Ectodermal cell (in vitro differentiated cells): ENCODE measurements at regions not wholly inside any gene's neighbourhood (a gene's known extent, or its start where the extent isn't known, plus 50 kb on each side); places are given as distances from the start of the nearest gene placed in this dataset.
"Not testable (repeated sequence)": the region's sequence is repeated elsewhere in the genome, so short reads cannot be mapped to it uniquely, and the experiment has no call there.

Experiments used
- H3K27ac ChIP-seq: 2 replicates; pipeline ENCODE4 v1.7.0; 2013; ENCODE audit warnings: mild to moderate bottlenecking, low read depth, low read length; ENCODE audit not compliant: insufficient read depth, poor library complexity, severe bottlenecking
- H3K27me3 ChIP-seq: 2 replicates; pipeline ENCODE4 v1.7.0; 2013; ENCODE audit warnings: mild to moderate bottlenecking, low read length; ENCODE audit not compliant: insufficient read depth, control insufficient read depth, poor library complexity, severe bottlenecking
- H3K36me3 ChIP-seq: one replicate; pipeline ENCODE4 v1.7.0; 2013; ENCODE audit warnings: low read length; ENCODE audit not compliant: control insufficient read depth, insufficient read depth
- H3K4me1 ChIP-seq: one replicate; pipeline ENCODE4 v1.7.0; 2013; ENCODE audit warnings: low read length; ENCODE audit not compliant: control insufficient read depth, insufficient read depth
- H3K4me3 ChIP-seq: 2 replicates; pipeline ENCODE4 v1.7.0; 2013; ENCODE audit warnings: low read depth, low read length, control low read depth; ENCODE audit not compliant: insufficient read depth
- H3K9me3 ChIP-seq: 2 replicates; pipeline ENCODE4 v1.7.0; 2013; ENCODE audit warnings: mild to moderate bottlenecking, low read length, moderate library complexity; ENCODE audit not compliant: control insufficient read depth
- WGBS, 2 experiments: methylation state at CpG; one replicate each; pipeline ENCODE4 v1.1.7; 2013; ENCODE audit warnings: missing lambda C conversion rate in 2 of 2; 5-methylcytosine and 5-hydroxymethylcytosine counted together

- no peaks in the 10 kb centered on the region for H3K27me3 ChIP-seq
- no peak overlapping the region for H3K27ac ChIP-seq
- peaks cover 3% of the 10 kb centered on the region for H3K4me1 ChIP-seq
- 49 to 50% methylated on average over 6 to 7 of the region's 7 CpGs for WGBS, 2 experiments
- no peak overlapping the region for H3K4me3 ChIP-seq
- H3K9me3 ChIP-seq = peaks cover 2% of the 10 kb centered on the region
- no peaks in the 10 kb centered on the region for H3K36me3 ChIP-seq
Observed at GRCh38 chr10:128178302-128178958, 52.2 kb upstream of the MKI67 start.

DNA sequence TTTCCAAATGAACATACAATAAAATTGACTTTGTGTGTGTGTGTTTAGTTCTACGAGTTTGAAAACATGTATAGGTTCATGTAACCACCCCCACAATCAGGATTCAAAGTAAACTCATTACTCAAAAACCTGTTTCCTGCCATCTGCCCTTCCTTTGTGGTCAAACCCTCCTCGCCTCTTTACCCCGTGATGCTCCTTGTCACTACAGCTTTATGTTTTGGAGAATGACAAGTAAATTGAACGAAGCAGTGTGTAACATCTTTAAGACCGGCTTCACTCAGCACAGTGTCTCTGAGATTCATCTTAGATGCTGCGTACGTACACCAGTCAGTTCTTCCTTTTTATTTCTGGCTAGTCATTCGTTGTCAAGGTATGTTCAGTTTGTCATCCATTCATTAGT, 54.6 kb upstream of the MKI67 start:
- peaks cover 3% of the 10 kb centered on the region for H3K9me3 ChIP-seq
- WGBS, 2 experiments = 91 to 96% methylated on average over 8 of the region's 8 CpGs

DNA sequence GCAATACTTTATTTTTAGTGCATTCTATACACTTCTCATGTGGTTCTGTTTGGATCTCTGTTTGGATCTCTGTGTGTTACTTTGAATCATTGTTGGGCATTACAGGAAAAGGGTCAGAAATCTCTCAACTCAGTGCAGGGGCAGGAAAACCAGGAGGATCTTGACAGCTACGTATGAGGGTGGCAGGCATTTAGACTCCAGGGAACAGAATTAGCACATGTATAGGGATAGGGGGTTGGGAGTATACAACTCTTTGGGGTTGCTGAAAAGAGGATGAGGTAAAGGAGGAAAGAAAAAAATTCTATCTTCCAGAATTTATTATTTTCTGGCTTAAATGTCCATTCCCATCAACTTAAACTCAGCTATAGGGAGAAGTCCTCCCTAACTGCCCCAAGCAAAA, 59.4 kb upstream of the MKI67 start:
- no peaks in the 10 kb centered on the region for H3K4me1 ChIP-seq
- WGBS, 2 experiments = 32 to 44% methylated on average over 1 of the region's 1 CpG
- no peaks in the 10 kb centered on the region for H3K36me3 ChIP-seq
- no peak overlapping the region for H3K27ac ChIP-seq
- no peak overlapping the region for H3K4me3 ChIP-seq
- peaks cover 3% of the 10 kb centered on the region for H3K9me3 ChIP-seq
- no peaks in the 10 kb centered on the region for H3K27me3 ChIP-seq

More for the DNA sequence above, 54.6 kb upstream of the MKI67 start:
- Histone ChIP-seq H3K36me3 (no peaks in the 10 kb centered on the region), H3K4me1 (peaks cover 3% of the 10 kb centered on the region), H3K27ac (no peak overlapping the region), H3K27me3 (no peaks in the 10 kb centered on the region), H3K4me3 (no peak overlapping the region)

GRCh38 chr10:128186959-128187787, 61.0 kb upstream of the MKI67 start:
- H3K4me3 ChIP-seq = no peak overlapping the region
- H3K4me1 ChIP-seq = no peaks in the 10 kb centered on the region
- H3K27me3 ChIP-seq = no peaks in the 10 kb centered on the region
- H3K9me3 ChIP-seq = peaks cover 3% of the 10 kb centered on the region
- no peaks in the 10 kb centered on the region for H3K36me3 ChIP-seq
- no peak overlapping the region for H3K27ac ChIP-seq
- 88 to 90% methylated on average over 17 of the region's 17 CpGs for WGBS, 2 experiments

GRCh38 chr10:128187788-128188185, 61.6 kb upstream of the MKI67 start:
- no peaks in the 10 kb centered on the region for H3K4me1 ChIP-seq
- H3K9me3 ChIP-seq = peaks cover 3% of the 10 kb centered on the region
- no peaks in the 10 kb centered on the region for H3K36me3 ChIP-seq
- H3K27me3 ChIP-seq = no peaks in the 10 kb centered on the region
- no peak overlapping the region for H3K27ac ChIP-seq
- no peak overlapping the region for H3K4me3 ChIP-seq
- 90 to 92% methylated on average over 4 of the region's 4 CpGs for WGBS, 2 experiments

DNA sequence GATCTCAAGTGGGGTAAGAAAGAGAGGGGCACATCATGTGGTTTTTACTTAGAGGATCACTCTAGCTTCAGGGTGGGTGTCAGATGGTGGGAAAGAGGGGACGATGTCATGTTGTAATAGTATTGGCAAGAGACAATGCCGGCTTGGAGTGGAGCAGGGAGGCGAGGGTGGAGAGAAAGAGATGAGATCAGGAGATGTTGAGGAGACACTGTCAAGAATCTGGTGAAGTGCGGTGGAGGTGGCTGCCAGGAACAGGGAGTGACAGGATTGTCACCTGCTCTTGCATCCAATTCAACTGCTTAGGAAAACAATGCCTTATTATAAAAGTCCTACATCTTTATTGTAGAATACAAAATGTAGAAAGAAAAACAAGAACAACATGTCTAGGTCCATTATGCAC, 63.0 kb upstream of the MKI67 start:
- no peaks in the 10 kb centered on the region for H3K27me3 ChIP-seq
- WGBS, 2 experiments = 94 to 97% methylated on average over 4 of the region's 4 CpGs
- no peaks in the 10 kb centered on the region for H3K36me3 ChIP-seq
- H3K9me3 ChIP-seq = no peaks in the 10 kb centered on the region
- H3K27ac ChIP-seq = no peak overlapping the region
- H3K4me3 ChIP-seq = no peak overlapping the region
- H3K4me1 ChIP-seq = no peaks in the 10 kb centered on the region

DNA sequence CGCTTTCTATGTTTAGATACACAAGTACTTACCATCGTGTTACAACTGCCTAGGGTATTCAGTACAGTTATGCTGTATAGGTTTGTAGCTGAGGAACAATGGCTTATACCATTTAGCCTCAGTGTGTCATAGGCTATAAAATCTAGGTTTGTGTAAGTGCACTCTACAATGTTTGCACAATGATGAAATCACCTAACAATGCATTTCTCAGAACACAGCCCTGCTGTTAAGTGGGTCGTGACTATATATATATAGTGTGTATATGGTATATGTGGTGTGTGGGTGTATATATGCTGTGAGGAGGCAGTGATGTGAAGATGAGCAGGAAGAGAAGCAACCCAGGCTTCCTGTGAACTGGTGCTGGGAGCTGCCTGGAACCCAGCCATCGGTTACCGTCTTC, 65.6 kb upstream of the MKI67 start:
- Histone ChIP-seq H3K27ac (no peak overlapping the region), H3K36me3 (no peaks in the 10 kb centered on the region), H3K4me1 (no peaks in the 10 kb centered on the region), H3K9me3 (no peaks in the 10 kb centered on the region), H3K27me3 (no peaks in the 10 kb centered on the region), H3K4me3 (no peak overlapping the region)
- 96 to 97% methylated on average over 5 of the region's 5 CpGs for WGBS, 2 experiments

DNA sequence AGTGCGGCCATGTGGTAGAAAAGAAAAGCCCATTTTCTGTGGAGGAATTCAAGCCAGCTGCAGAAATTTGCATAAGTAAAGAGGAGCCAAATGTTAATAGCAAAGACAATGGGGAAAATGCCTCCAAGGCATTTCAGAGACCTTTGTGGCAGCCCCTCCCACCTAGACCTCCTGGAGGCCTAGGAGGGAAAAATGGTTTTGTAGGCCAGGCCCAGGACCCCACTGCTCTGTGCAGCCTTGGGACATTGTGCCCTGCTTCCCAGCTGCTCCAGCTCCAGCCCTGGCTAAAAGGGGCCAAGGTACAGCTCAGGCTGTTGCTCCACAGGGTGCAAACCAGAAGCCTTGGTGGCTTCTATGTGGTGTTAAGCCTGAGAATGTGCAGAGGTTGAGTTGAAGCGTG, 75.6 kb upstream of the MKI67 start:
- H3K36me3 ChIP-seq, H3K4me3 ChIP-seq, H3K4me1 ChIP-seq, H3K27me3 ChIP-seq, H3K27ac ChIP-seq, H3K9me3 ChIP-seq: not testable (repeated sequence)
- 88 to 91% methylated on average over 2 of the region's 2 CpGs for WGBS, 2 experiments

DNA sequence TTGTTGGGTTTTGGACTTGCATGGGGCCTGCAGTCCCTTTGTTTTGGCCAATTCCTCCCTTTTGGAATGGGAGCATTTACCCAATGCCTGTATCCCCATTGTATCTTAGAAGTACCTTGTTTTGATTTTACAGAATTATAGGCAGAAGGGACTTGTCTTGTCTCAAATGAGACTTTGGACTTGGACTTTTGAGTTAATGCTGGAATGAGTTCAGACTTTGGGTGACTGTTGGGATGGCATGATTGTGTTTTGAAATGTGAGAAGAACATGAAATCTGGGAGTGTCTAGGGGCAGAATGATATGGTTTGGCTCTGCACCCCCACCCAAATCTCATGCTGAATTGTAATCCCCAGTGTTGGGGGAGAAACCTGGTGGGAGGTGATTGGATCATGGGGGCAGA, 76.8 kb upstream of the MKI67 start:
- no peaks in the 10 kb centered on the region for H3K9me3 ChIP-seq
- no peaks in the 10 kb centered on the region for H3K4me1 ChIP-seq
- H3K27ac ChIP-seq = no peak overlapping the region
- no peak overlapping the region for H3K4me3 ChIP-seq
- no peaks in the 10 kb centered on the region for H3K27me3 ChIP-seq
- H3K36me3 ChIP-seq = peaks cover 5% of the 10 kb centered on the region

DNA sequence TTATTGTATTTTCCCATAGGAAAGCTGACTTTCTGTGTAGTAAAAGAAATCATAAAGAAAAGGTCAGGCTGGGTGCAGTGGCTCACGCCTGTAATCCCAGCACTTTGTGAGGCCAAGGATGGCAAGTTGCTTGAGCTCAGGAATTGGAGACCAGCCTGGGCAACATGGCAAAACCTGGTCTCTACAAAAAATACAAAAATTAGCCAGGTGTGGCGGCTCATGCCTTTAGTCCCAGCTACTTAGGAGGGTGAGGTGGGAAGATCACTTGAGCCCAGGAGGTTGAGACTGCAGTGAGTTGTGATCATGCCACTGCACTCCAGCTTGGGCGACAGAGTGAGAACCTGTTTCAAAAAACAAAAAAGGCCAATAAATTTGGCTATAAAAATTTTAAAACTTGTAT, 79.4 kb upstream of the MKI67 start:
- H3K4me1 ChIP-seq, H3K27ac ChIP-seq, H3K4me3 ChIP-seq, H3K9me3 ChIP-seq, H3K36me3 ChIP-seq: not testable (repeated sequence)
- 67 to 70% methylated on average over 3 of the region's 3 CpGs for WGBS, 2 experiments
- H3K27me3 ChIP-seq = peaks cover 11% of the 10 kb centered on the region
